Loucy (cell line): ENCODE measurements at regions not wholly inside any gene's neighbourhood (a gene's known extent, or its start where the extent isn't known, plus 50 kb on each side); places are given as distances from the start of the nearest gene placed in this dataset.
"Not testable (repeated sequence)": the region's sequence is repeated elsewhere in the genome, so short reads cannot be mapped to it uniquely, and the experiment has no call there.

Experiments used
- H2AFZ ChIP-seq: fragments of 200-600 bp; sonication (generic); 2 replicates; pipeline ENCODE4 v1.6.0; 2016; ENCODE audit warnings: antibody characterized with exemption, mild to moderate bottlenecking, low read length, moderate library complexity
- H3F3A ChIP-seq: fragments of 200-600 bp; 2 replicates; pipeline ENCODE4 v1.6.0; 2016; ENCODE audit warnings: antibody characterized with exemption, low read depth, mild to moderate bottlenecking
- H3K27me3 ChIP-seq: fragments of 200-600 bp; sonication (generic); 2 replicates; pipeline ENCODE4 v1.6.1; 2014; ENCODE audit warnings: low read length, mild to moderate bottlenecking; ENCODE audit not compliant: insufficient read depth, poor library complexity, severe bottlenecking
- H3K36me3 ChIP-seq: fragments of 200-600 bp; sonication (generic); 2 replicates; pipeline ENCODE4 v1.6.1; 2016; ENCODE audit warnings: low read length; ENCODE audit not compliant: insufficient read depth
- H3K4me1 ChIP-seq: fragments of 200-600 bp; sonication (generic); 2 replicates; pipeline ENCODE4 v1.5.1; 2014; ENCODE audit warnings: low read length, mild to moderate bottlenecking; ENCODE audit not compliant: insufficient read depth, poor library complexity, severe bottlenecking
- H3K4me2 ChIP-seq: fragments of 200-600 bp; sonication (generic); 2 replicates; pipeline ENCODE4 v1.6.0; 2014; ENCODE audit warnings: antibody characterized with exemption, low read length, low read depth, mild to moderate bottlenecking; ENCODE audit not compliant: poor library complexity, severe bottlenecking
- H3K4me3 ChIP-seq: fragments of 200-600 bp; sonication (generic); 2 replicates; pipeline ENCODE4 v1.5.1; 2014; ENCODE audit warnings: low read length, mild to moderate bottlenecking, mixed read lengths; ENCODE audit not compliant: poor library complexity, severe bottlenecking
- H3K79me2 ChIP-seq: fragments of 200-600 bp; sonication (generic); 2 replicates; pipeline ENCODE4 v1.6.1; 2014; ENCODE audit warnings: low read length; ENCODE audit not compliant: insufficient read depth
- H3K9ac ChIP-seq: fragments of 200-600 bp; sonication (generic); 2 replicates; pipeline ENCODE4 v1.6.0; 2014; ENCODE audit warnings: mild to moderate bottlenecking, low read depth, low read length, moderate library complexity; ENCODE audit not compliant: poor library complexity, severe bottlenecking
- H3K9me2 ChIP-seq: fragments of 200-600 bp; sonication (generic); replicated peaks from 2 replicates; pipeline ENCODE4 v1.6.1; 2016; ENCODE audit warnings: low read depth, low read length, mixed read lengths
- H3K9me3 ChIP-seq: fragments of 200-600 bp; sonication (generic); 2 replicates; pipeline ENCODE4 v1.6.1; 2014; ENCODE audit warnings: mild to moderate bottlenecking, antibody characterized with exemption, low read length, low read depth; ENCODE audit not compliant: insufficient read depth
- H4K20me1 ChIP-seq: fragments of 200-600 bp; sonication (generic); 2 replicates; pipeline ENCODE4 v1.6.0; 2014; ENCODE audit warnings: antibody characterized with exemption, low read length, mild to moderate bottlenecking; ENCODE audit not compliant: insufficient read depth, poor library complexity, severe bottlenecking
- CTCF ChIP-seq: fragments of 200-600 bp; sonication (generic); conservative IDR thresholded peaks from 2 replicates; pipeline ENCODE4 v1.5.1; 2014; ENCODE audit warnings: mild to moderate bottlenecking, antibody characterized with exemption, low read length
- EZH2phosphoT487 ChIP-seq: fragments of 200-600 bp; IDR thresholded peaks from 2 replicates; pipeline ENCODE4 v1.6.1; 2018; ENCODE audit warnings: antibody characterized with exemption, mild to moderate bottlenecking, moderate library complexity, borderline replicate concordance

- H2AFZ ChIP-seq: no peak overlapping the region
- H3K36me3 ChIP-seq: no peaks in the 10 kb centered on the region
- H4K20me1 ChIP-seq: no peaks in the 10 kb centered on the region
- TF ChIP-seq EZH2phosphoT487 (no peak), CTCF (no peak)
- H3K27me3 ChIP-seq: no peaks in the 10 kb centered on the region
- H3K4me1 ChIP-seq: peaks cover 15% of the 10 kb centered on the region
- H3K4me3 ChIP-seq: no peak overlapping the region
- H3K9me3 ChIP-seq: no peaks in the 10 kb centered on the region
- no peaks in the 10 kb centered on the region; the same call in 1 of the 2 replicates for H3F3A ChIP-seq
- H3K4me2 ChIP-seq: no peak overlapping the region
- H3K9me2 ChIP-seq: no peaks in the 10 kb centered on the region
- H3K9ac ChIP-seq: no peak overlapping the region
- H3K79me2 ChIP-seq: no peaks in the 10 kb centered on the region
These were observed 179.5 kb downstream of the PCTP start for GRCh38 chr17:55930291-55930809.

DNA sequence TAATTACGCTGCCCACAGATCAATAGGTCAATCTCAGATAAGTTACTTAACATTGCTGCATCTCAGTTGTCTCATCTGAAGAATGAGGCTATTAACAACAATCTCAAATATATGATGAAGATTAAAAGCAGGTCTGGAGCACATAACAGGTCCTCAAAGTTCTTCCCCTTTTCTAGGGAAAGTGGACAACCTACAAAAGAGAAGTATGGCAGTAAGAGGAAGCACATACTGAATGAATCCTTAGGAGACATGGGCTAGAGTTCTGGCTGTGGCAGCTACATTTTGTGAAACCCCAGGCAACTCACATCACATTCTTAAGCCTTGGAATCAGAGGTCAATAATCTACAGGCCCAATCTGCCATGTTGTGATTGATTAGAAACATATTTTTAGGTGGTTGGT is 180.6 kb downstream of the PCTP start:
- Histone ChIP-seq H3F3A (no peaks in the 10 kb centered on the region; the same call in 1 of the 2 replicates), H3K27me3 (no peaks in the 10 kb centered on the region)
- TF ChIP-seq CTCF (no peak), EZH2phosphoT487 (no peak)

DNA sequence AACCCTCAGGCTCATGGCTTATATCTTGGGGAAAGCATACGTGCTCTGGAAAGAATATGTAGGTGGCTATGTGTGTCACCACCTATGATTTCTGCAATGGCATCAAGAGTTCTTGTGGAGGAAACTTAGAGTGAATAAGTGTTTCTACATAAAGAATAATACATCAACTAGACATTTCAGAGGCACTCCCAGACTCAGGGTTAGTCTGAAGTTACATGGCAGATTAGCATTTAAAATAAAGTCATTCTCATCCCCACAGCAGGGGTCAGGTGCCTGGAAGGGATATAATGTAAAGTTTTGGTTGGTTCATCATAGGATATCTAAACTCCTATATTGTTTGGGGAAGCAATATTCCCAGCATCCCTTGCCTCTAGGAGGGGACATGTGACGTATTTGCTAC is 182.1 kb downstream of the PCTP start:
- no peak overlapping the region for H3K4me3 ChIP-seq
- H3K36me3 ChIP-seq: no peaks in the 10 kb centered on the region
- TF ChIP-seq EZH2phosphoT487: no peak
- no peak for TF ChIP-seq CTCF
- no peaks in the 10 kb centered on the region for H3K27me3 ChIP-seq
- H4K20me1 ChIP-seq: no peaks in the 10 kb centered on the region
- no peaks in the 10 kb centered on the region for H3F3A ChIP-seq
- H3K79me2 ChIP-seq: no peaks in the 10 kb centered on the region
- H2AFZ ChIP-seq: no peak overlapping the region
- no peaks in the 10 kb centered on the region for H3K9me2 ChIP-seq
- no peak overlapping the region for H3K9ac ChIP-seq
- no peak overlapping the region for H3K4me2 ChIP-seq
- no peaks in the 10 kb centered on the region for H3K9me3 ChIP-seq
- H3K4me1 ChIP-seq: no peaks in the 10 kb centered on the region

More for the DNA sequence above, 180.6 kb downstream of the PCTP start:
- Histone ChIP-seq H3K9ac (no peak overlapping the region), H3K9me2 (no peaks in the 10 kb centered on the region), H3K4me3 (no peak overlapping the region), H3K9me3 (no peaks in the 10 kb centered on the region), H2AFZ (no peak overlapping the region), H3K79me2 (no peaks in the 10 kb centered on the region), H3K4me1 (peaks cover 7% of the 10 kb centered on the region), H3K36me3 (no peaks in the 10 kb centered on the region), H3K4me2 (no peak overlapping the region), H4K20me1 (no peaks in the 10 kb centered on the region)

DNA sequence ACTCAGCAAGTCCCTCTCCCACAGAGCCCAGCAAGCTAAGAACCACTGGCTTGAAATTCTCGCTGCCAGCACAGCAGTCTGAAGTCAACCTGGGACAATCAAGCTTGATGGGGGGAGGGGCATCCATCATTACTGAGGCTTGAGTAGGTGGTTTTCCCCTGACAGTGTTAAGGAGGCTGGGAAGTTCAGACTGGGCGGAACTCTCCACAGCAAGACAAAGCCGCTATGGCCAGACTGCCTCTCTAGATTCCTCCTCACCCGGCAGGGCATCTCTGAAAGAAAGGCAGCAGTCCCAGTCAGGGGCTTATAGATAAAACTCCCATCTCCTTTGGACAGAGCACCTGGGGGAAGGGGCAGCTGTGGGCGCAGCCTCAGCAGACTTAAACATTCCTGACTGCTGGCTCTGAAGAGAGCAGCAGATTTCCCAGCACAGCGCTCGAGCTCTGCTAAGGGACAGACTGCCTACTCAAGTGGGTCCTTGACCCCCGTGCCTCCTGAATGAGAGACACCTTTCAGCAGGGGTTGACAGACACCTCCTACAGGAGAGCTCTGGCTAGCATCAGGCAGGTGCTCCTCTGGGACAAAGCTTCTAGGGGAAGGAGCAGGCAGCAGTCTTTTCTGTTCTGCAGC is 188.4 kb downstream of the PCTP start:
- H3K4me2 ChIP-seq, H3F3A ChIP-seq, H3K4me3 ChIP-seq, H3K27me3 ChIP-seq, H3K9ac ChIP-seq, H3K9me2 ChIP-seq, H3K4me1 ChIP-seq, H3K9me3 ChIP-seq, H4K20me1 ChIP-seq, H3K79me2 ChIP-seq, H3K36me3 ChIP-seq, H2AFZ ChIP-seq: not testable (repeated sequence)
